Stimulated activated CD4-positive, alpha-beta T cell treated with anti-CD3 and anti-CD28 coated beads, Interleukin-15, amount 100 ng/mL, for 48 hours (primary cell): ENCODE measurements at regions not wholly inside any gene's neighbourhood (a gene's known extent, or its start where the extent isn't known, plus 50 kb on each side); places are given as distances from the start of the nearest gene placed in this dataset.
"Not testable (repeated sequence)": the region's sequence is repeated elsewhere in the genome, so short reads cannot be mapped to it uniquely, and the experiment has no call there.

Source experiments
- DNase-seq, 2 donors: peaks; one replicate each; pipeline ENCODE4 v3.0.0-alpha.2; 2020; ENCODE audit warnings: low read depth in 2 of 2

DNA sequence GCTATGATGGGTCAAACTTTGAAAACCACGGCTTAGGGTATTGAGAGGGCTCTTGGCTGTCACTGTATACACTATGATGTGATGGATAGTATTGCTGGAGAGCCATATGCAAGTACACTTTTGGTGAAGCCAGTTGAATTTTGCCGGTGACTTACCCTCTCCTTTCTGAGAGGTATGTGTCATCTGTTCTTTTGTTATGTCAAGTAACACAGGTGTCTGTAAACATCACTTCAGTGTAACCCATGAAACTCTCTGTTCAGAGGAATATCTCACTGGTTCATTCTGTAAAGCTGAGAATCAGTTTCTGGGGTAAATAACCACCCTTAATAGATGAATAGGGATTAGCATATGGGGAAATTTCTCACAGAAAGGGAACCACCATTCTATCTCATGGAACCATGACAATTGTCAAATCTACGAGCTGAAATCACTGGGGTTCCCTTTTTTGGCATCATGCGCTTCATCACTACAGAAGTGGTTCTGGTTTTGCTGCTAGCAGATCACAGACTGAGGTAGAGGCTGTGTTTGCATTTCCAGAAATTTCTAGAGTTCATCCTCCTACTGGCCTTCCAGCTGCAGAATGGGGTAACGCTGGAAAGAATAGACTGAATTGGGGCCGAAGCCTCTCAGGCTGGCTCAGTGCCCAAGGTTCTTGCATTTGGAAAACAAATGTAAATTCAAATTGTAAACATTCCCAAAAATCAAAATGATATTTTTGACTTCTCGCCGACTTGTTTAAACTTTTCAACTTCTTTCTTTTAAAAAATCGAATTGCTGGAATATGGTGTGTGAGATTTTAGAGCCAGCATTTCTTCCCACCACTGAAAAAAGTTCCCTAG is 83.3 kb upstream of the CREB5 start:
- no peak for DNase-seq

DNA sequence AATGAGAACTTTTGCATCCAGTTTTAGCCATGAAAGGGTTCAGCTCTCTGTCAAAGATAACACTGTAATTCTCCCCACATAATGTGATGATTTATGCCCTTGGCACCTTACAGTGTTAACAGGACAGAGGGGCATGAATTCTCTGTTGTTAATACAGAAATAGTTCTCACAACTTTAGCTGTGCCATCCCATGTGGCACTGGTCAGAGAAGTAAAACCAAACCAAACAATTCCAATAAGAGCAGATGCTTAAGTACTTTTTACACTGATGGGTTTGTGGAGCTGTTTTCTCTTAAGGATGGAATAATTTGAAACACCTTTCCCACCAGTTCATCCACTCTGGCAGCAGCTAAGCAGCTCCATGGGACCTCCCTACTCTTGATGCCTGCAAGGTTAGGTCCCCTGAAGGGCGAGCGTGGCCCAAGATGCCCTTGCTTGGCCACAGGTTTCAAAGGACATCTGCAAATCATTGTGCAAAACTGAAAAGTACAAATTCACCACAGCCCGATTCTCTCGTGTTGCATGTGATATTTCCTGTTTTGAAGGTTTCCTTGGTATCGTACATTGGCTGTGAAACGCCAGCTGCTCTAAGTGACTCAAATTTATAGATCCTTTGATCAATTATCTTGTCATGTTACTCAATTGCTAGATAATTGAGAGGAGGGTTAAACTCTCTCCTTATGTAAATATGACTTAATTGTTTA is 82.5 kb upstream of the CREB5 start:
- no peak for DNase-seq

GRCh38 chr7:28330384-28331070 is 81.8 kb upstream of the CREB5 start:
- DNase-seq: no peak

DNA sequence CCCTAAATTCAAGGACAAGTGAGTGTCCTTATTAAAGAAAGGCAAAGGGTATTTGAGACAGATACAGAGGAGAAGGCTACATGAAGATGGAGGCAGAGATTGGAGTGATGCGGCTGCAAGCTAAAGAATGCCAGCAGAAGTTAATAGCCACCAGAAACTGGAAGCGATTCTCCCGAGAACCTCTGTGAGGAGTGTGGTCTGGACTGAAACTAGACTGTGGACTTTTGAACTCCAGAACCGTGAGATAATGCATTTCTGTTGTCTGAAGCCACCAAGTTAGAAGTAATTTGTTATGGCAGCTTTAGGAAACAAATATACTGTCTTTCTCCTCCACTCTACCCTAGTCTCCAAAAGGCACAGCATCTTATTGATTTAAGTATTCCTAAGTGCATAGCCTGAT is 80.3 kb upstream of the CREB5 start:
- DNase-seq: no peak

GRCh38 chr7:28333548-28333947 is 78.8 kb upstream of the CREB5 start:
- DNase-seq: not testable (repeated sequence)

DNA sequence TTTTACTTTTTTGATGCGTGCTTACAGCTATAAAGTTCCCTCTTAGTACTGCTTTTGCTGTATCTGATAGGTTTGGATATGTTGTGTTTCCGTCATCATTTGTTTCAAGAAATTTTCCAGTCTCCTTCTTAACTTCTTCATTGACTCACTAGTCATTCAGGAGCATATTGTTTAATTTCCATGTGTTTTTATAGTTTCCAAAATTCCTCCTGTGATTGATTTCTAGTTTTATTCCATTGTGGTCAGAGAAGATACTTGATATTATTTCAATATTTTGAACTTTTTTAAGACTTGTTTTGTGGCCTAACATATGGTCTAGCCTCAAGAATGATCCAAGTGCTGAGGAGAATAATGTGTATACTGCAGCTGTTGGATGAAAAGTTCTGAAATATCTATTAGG is 75.5 kb upstream of the CREB5 start:
- DNase-seq: no peak

DNA sequence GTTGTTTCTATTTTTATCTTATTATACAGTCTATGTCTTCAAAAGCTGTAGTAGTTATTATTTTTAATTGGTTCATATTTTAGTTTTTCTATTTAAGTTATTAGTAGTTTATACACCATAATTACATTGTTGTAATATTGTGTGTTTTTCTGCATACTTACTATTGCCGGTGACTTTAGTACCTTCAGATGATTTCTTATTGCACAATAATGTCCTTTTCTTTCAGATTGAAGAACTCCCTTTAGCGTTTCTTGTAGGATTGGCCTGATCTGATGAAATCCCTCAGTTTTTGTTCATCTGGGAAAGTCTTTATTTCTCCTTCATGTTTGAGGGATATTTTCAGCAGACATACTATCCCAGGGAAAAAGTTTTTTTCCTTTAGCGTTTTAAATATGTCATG is 74.3 kb upstream of the CREB5 start:
- no peak for DNase-seq

GRCh38 chr7:28343462-28343861 is 68.9 kb upstream of the CREB5 start:
- DNase-seq: no peak

- DNase-seq: no peak
Measured at GRCh38 chr7:28346256-28346655, 66.1 kb upstream of the CREB5 start.

DNA sequence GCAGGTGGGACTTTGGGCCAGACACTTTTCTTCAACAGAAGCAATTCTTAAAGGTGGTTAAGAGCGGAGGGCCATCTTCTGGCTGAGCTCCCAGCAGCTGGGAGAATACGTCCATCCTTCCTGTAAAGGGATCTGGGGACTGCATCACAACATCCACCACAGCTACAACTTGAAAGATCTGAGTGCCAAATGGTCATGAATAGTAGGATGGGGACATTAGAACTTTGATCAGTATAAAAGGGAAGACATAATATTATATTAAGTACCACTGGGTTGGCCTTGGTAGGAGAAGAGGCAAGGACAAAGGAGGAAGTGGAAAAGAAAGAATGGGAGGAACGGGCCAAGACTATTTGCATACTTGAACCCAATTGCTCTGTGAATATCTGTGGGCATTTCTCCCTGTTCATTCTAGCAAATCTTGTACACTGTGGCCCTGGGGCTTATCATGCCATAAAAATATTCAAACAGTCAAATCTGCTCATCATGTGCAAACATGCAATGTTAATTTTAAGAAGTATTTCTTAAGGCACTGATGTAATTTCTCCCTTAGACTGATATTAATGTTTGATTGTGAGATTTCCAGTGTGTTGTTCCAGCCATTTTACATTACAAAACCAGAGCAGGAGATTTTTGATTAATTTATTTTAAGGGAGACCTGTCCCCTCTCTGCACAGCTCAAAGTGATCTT is 65.5 kb upstream of the CREB5 start:
- no peak for DNase-seq

- DNase-seq: no peak
Measured at GRCh38 chr7:28347475-28348318, 64.6 kb upstream of the CREB5 start.

- DNase-seq: no peak
Measured at GRCh38 chr7:28348636-28349035, 63.7 kb upstream of the CREB5 start.

DNA sequence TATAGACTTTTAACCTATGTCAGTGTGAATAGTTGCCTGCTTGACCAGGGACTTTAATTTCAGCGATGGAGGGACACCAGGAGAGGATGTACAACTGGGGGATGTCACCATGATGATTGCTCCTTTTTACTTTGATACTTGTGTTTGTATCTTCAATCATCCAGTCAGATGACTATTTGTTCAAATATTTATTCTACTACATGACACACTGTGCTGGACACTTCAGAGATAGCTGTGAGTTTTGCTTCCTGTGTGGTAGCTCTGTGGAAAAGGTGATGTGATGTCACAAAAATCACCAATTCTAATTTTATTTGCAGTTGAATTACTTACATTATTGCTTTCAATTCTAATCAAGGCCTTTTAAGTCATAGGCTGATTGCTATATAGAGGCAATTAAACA is 62.7 kb upstream of the CREB5 start:
- DNase-seq: no peak

DNA sequence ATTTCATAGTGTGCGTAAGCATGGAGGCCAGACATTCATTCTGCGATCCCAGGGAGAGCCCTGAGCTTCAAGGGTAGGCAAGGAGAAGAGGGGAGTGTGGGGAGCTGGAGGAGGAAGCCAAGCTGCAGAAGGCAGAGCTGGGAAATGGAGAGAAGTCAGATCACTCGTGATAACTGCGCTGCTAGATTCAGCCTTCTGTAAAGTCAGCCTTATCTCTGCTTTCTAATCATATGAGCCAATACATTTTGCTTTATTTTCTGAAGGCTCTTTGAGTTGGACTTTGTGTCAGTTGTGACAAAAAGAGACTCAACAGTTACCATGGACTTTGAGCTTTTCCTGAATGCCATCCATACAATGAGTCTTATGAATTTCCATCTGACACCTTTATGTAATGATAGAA is 61.7 kb upstream of the CREB5 start:
- no peak for DNase-seq

DNA sequence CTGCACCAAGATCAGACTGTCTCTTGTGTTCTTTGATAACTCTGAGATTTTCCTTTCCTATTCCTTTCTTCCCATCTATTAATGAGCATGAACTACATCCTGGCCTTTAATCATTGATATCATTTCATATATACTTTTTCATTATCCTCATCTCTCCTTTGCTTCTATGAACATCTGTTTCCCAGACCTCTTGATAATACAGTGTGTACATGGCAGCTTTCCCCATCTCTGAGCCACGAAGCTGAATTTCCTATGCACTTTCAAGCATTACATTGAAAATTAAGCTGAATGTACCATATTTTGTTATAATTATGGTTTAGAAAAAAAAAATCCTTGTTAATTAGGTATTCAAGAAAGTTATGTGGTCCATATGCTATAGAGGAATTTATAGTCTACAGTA is 60.9 kb upstream of the CREB5 start:
- DNase-seq: no peak

- DNase-seq: no peak
Measured at GRCh38 chr7:28354601-28355402, 57.5 kb upstream of the CREB5 start.

DNA sequence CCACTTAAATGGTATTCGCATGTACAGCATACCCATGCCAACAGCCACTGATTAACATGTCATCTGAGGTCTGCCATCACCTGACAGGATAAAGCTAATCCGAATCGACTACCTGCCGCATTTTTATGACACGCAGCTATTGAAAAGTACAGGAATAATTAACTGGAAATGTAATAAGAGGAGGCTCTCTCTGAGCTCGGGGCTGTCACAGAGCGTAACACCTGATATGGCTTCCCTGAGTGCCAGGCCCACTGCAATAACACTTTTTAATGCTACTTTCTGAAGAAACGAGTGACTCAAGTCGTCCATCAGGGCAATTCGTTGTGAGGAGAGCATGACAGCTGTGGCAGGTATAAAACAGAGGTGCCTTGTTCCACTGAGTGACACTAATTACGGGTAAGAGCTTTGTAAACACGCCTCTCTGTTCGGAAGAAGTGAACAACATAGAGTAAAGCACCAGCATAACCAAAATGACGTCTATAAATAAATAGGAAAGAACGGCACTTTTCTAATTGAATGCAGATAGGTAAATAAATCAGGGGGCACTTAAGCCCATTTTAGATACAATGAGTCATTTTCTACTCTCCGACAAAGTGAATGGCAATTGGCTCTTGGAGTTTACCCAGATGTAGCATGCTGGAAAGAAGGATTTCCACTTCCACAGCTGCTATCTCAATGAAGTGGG is 56.5 kb upstream of the CREB5 start:
- no peak for DNase-seq

DNA sequence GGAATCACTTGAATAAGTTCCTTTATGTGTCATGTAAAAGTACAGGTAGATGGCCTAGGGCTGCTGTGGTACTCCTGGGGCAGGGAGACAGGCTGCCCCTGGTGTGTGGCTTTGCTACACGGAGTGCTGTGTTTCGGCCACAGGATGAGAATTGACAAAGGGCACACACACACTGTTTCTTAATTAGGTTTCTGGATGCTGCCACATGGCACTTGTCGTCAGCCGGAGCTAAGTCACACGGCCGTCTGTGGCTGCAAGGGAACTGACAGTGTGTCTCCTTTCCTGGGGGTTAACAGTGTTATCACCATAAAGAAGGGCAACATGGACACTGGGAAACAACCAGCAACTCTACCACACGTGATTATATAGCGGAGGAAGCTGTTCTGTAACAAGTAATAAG is 55.7 kb upstream of the CREB5 start:
- no peak for DNase-seq

DNA sequence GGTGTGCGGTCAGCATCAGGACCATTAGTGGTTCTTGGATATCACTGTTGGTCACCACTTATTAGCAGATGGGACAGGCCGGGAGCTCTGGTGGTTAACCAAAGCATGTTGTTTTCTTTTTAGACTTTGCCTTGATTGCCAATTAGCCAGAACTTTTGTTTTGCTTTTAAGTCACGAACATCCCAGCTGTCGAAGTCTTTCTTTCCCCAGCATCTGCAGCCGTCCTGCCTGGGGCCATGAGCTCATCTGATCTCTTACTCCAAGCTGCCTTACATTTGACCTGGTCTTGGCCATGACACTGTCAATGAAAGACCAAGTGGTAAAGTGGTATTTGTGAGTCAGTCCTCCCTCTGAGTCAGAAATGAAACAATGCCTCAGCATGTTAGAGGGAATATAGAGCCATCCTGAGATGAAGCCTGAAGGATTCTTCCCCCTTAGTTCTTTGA is 53.9 kb upstream of the CREB5 start:
- no peak for DNase-seq

DNA sequence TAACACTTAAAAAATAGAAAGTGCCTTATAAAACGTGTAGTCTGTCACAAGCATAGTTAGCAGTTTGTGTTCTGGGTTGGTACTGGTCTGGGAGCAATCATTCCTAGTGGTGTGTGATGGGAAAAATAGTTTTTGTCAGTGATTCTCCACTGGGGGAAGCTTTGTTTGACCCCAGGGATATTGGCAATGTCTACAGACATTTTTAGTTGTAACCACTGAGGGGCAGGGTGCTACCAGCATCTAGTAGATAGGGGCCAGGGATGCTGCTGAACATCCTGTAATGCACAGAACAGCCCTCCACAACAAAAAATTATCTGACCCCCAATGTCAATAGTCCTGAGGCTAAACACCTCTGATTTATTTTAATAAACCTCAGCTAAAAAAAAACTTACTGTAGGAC is 51.6 kb upstream of the CREB5 start:
- DNase-seq: no peak
